ENCODE measurements at regions not wholly inside any gene's neighbourhood (a gene's known extent, or its start where the extent isn't known, plus 50 kb on each side); places are given as distances from the start of the nearest gene placed in this dataset.
A peak's percentile ranks its signal among the peaks of the same experiment; 100 is the strongest.

DNA sequence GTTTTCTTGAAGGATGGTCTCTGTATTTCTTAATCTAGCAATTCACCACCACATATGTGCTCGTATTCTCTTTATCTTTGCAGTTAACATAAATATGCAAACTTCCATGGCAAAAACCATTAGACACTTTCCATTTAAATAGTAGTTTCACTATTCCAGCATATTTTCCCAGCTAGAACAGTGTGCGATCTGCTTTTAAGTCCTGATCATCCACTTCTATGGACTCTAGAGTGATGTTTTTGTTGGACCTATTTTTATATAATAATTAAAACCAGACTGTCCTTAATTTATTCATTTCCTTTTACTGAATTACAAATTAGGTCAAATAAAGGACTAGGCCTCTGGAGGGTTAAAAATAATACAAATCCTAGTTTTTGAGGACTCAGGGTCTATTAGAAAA is 418.4 kb upstream of the TRIB2 start:
- TF ChIP-seq, protein P1, sequence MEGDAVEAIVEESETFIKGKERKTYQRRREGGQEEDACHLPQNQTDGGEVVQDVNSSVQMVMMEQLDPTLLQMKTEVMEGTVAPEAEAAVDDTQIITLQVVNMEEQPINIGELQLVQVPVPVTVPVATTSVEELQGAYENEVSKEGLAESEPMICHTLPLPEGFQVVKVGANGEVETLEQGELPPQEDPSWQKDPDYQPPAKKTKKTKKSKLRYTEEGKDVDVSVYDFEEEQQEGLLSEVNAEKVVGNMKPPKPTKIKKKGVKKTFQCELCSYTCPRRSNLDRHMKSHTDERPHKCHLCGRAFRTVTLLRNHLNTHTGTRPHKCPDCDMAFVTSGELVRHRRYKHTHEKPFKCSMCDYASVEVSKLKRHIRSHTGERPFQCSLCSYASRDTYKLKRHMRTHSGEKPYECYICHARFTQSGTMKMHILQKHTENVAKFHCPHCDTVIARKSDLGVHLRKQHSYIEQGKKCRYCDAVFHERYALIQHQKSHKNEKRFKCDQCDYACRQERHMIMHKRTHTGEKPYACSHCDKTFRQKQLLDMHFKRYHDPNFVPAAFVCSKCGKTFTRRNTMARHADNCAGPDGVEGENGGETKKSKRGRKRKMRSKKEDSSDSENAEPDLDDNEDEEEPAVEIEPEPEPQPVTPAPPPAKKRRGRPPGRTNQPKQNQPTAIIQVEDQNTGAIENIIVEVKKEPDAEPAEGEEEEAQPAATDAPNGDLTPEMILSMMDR (IDR thresholded peaks at IDR 0.05; ENCODE audit: low read depth, low read length), result no peak
- H3K4me3 ChIP-seq (replicated peaks in 1 of 2; ENCODE audit: low read depth in 2 of 2, low read length in 2 of 2), result no peak overlapping the region
- DNase-seq (ENCODE audit: low read depth in 2 of 2), result no peak

DNA sequence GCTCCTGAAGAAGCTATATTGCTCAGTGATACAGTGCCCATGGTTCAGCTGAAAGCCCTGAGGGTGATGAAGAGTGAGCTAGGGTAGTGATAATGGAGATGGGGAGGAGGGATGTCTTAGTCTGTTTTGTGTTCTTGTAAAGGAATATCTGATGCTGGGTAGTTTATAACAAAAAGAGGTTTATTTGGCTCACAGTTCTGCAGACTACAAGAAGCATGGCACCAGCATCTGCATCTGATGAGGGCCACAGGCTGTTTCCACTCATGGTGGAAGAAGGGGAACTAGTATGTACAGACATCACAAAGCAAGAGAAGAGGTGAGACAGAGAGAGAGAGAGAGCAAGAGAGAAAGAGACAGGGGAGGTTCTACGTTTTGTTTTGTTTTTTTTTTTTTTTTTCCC is 417.3 kb upstream of the TRIB2 start:
- TF ChIP-seq, protein P1 (IDR thresholded peaks at IDR 0.05; ENCODE audit: low read depth, low read length), result no peak
- no peak overlapping the region for H3K4me3 ChIP-seq (replicated peaks in 1 of 2; ENCODE audit: low read depth in 2 of 2, low read length in 2 of 2)
- DNase-seq (ENCODE audit: low read depth in 2 of 2), result no peak

DNA sequence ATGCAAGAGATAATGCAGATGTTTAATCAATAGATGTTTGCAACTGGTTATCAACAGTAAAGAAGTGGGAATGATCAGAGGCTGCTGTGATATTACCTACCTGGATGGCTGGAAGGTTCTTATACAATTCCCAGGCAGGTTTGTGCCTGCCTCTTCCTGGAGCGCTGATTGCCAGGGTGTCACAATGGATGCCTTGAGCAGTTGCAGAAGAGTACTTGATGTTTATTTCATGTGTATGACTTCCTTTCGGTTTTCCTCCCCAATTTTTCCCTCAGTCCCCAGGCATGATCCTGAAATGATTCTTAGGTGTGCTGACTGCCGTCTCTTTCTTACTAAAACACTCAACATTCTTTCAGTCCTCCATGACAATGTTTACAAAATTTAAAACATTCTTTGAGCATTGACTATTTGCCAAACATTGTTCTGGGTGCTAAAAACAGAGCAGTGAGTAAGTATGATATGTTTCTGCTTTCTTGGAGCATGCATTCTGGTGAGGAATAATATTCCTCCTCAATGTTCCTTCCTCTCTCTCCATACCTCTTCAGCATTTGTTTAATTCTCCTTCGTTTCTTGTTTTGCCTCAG is 416.6 kb upstream of the TRIB2 start:
- no peak overlapping the region for H3K4me3 ChIP-seq (replicated peaks in 1 of 2; ENCODE audit: low read depth in 2 of 2, low read length in 2 of 2)
- TF ChIP-seq, protein P1 (IDR thresholded peaks at IDR 0.05; ENCODE audit: low read depth, low read length), result no peak
- peak; percentile 68 to 80 for DNase-seq (ENCODE audit: low read depth in 2 of 2)

DNA sequence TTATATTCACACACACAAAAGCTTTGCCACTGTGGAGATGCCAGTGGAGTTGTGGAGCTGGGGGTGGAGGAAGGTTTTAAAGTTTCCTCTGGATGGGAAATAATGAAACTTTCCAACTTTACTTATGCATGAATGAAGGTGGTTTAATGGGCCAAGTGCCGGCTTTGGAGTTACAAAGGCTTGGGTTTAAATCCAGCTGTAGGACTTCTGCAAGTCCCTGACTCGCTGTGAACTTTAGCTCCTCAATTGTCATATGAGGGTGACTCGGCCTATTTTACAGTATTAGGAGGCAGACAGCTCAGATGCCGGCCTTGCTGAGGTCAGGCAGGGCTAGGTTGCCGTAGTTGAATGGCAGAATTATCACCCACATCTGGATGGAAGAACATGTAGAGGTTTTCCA is 415.8 kb upstream of the TRIB2 start:
- no peak overlapping the region for H3K4me3 ChIP-seq (replicated peaks in 1 of 2; ENCODE audit: low read depth in 2 of 2, low read length in 2 of 2)
- DNase-seq (ENCODE audit: low read depth in 2 of 2), result peak in 1 of 2 donors; percentile 47
- TF ChIP-seq, protein P1 (IDR thresholded peaks at IDR 0.05; ENCODE audit: low read depth, low read length), result no peak

DNA sequence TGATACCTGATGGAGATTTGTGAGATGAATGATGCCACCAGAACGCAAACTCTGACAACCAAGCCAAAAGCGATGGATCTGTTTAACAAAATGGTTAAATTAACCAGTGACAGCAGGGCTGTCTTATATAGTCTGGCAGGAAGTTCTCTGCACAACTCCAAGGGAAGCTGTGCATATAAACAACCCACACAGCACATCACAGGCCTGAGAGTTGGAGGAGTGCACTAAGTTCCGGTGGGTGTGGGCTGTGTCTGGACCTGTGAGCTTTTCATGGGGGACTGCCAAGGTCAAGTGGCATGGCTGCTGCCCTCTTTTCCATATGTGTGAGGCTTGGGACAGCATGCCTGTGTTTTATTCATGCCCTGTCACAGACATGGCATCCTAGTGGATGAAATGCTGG is 414.6 kb upstream of the TRIB2 start:
- no peak overlapping the region for H3K4me3 ChIP-seq (replicated peaks in 1 of 2; ENCODE audit: low read depth in 2 of 2, low read length in 2 of 2)
- TF ChIP-seq, protein P1 (IDR thresholded peaks at IDR 0.05; ENCODE audit: low read depth, low read length), result no peak
- no peak for DNase-seq (ENCODE audit: low read depth in 2 of 2)

DNA sequence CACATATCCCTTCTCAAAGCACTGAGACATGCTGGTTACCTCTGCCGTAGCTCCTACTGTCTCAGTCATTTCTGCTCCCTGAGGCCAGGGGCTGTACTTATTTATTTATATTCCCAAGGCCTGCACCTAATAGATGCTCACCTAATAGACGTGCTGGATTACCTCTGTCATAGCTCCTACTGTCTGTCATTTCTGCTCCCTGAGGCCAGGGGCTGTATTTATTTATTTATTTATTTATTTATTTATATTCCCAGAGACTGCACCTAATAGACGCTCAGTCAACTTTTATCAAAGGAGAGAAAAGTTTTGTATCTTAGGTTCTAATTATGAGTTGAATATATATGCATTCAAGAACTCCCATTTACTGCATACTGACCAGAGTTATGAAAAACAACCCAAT is 414.0 kb upstream of the TRIB2 start:
- no peak overlapping the region for H3K4me3 ChIP-seq (replicated peaks in 1 of 2; ENCODE audit: low read depth in 2 of 2, low read length in 2 of 2)
- DNase-seq (ENCODE audit: low read depth in 2 of 2), result no peak
- TF ChIP-seq, protein P1 (IDR thresholded peaks at IDR 0.05; ENCODE audit: low read depth, low read length), result no peak

Measured in cardiac fibroblast (primary cell).